ENCODE measurements at regions not wholly inside any gene's neighbourhood (a gene's known extent, or its start where the extent isn't known, plus 50 kb on each side); places are given as distances from the start of the nearest gene placed in this dataset.

GRCh38 chr16:62926121-62926801 lies 890.0 kb upstream of the CDH8 start:
- H3K4me3 ChIP-seq (ENCODE audit: low read depth, low read length), result no peak overlapping the region
- no peak for TF ChIP-seq POLR2A (IDR thresholded peaks at IDR 0.05; ENCODE audit: extremely low read depth, insufficient read length)
- no peak for DNase-seq (ENCODE audit: low read depth)

DNA sequence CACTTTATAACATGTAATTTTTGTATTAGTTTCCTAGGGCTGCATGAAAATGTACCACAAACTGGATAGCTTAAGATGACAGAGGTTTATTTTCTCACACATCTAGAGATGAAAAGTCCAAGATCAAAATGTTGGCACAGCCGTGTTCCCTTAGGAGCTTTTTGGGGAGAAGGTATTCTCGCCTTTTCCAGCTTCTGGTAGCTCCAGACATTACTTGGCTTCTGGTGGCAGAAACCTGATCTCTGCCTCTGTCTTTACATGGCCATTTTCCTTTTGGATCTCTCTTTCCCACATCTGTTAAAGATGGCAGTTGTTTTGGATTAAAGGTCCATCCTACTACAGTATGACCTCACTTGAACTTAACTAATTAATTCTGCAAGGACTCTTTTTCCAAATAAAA lies 885.7 kb upstream of the CDH8 start:
- TF ChIP-seq POLR2A (IDR thresholded peaks at IDR 0.05; ENCODE audit: extremely low read depth, insufficient read length), result no peak
- TF ChIP-seq MAX (IDR thresholded peaks at IDR 0.05; ENCODE audit: low read depth, low read length), result no peak
- TF ChIP-seq, protein P1, sequence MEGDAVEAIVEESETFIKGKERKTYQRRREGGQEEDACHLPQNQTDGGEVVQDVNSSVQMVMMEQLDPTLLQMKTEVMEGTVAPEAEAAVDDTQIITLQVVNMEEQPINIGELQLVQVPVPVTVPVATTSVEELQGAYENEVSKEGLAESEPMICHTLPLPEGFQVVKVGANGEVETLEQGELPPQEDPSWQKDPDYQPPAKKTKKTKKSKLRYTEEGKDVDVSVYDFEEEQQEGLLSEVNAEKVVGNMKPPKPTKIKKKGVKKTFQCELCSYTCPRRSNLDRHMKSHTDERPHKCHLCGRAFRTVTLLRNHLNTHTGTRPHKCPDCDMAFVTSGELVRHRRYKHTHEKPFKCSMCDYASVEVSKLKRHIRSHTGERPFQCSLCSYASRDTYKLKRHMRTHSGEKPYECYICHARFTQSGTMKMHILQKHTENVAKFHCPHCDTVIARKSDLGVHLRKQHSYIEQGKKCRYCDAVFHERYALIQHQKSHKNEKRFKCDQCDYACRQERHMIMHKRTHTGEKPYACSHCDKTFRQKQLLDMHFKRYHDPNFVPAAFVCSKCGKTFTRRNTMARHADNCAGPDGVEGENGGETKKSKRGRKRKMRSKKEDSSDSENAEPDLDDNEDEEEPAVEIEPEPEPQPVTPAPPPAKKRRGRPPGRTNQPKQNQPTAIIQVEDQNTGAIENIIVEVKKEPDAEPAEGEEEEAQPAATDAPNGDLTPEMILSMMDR (IDR thresholded peaks at IDR 0.05; ENCODE audit: low read depth, low read length), result no peak
- no peak for TF ChIP-seq MYC (IDR thresholded peaks at IDR 0.05; ENCODE audit: low read depth, low read length)
- no peak for DNase-seq (ENCODE audit: low read depth)
- H3K4me3 ChIP-seq (ENCODE audit: low read depth, low read length), result no peak overlapping the region

DNA sequence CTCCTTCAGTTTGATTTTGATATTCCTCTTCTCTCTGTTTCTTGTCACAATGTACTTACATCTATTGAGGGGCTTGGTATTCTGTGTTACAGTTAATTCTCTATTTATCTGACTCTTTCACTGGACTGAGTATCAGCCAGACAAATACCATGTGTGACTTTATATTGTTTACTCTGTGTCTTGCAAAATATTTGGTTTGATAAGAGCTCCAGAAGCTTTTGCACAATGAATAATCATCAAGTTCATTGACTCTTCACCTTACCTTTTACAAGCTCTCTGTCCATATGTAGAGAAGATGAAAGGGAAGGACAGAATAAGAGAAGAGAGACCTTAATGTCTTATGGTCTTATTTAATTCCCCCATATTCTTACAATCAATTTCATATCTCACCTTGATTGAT lies 877.7 kb upstream of the CDH8 start:
- DNase-seq (ENCODE audit: low read depth), result no peak
- no peak for TF ChIP-seq MAX (IDR thresholded peaks at IDR 0.05; ENCODE audit: low read depth, low read length)
- H3K4me3 ChIP-seq (ENCODE audit: low read depth, low read length), result no peak overlapping the region

- no peak overlapping the region for H3K4me3 ChIP-seq (ENCODE audit: low read depth, low read length)
These were observed 877.1 kb upstream of the CDH8 start for GRCh38 chr16:62913333-62913732.

DNA sequence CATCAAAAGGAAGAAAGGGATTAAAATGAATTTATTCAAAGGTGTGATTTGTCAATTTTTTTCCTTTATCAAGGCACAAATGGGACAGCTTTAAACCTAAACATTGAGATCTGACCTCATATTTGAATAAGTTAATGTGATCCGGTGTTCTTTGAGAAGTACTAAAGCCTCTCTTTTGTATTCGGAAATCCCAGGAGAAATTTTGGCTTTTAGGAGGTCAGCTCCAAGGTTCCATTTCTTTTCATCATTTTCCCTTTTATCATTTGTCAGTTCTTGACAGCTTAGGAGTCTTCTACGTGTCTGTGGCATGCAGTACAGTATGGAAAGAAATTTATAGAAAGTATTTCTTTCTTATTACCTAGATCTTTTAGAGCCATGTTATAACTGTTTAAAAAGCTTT lies 873.4 kb upstream of the CDH8 start:
- no peak for DNase-seq (ENCODE audit: low read depth)
- H3K4me3 ChIP-seq (ENCODE audit: low read depth, low read length), result no peak overlapping the region
- TF ChIP-seq MAX (IDR thresholded peaks at IDR 0.05; ENCODE audit: low read depth, low read length) (no peak), POLR2A (IDR thresholded peaks at IDR 0.05; ENCODE audit: extremely low read depth, insufficient read length) (no peak), MYC (IDR thresholded peaks at IDR 0.05; ENCODE audit: low read depth, low read length) (no peak)
- TF ChIP-seq, protein P1 (IDR thresholded peaks at IDR 0.05; ENCODE audit: low read depth, low read length), result no peak

More at GRCh38 chr16:62913333-62913732, 877.1 kb upstream of the CDH8 start:
- TF ChIP-seq, protein P1 (IDR thresholded peaks at IDR 0.05; ENCODE audit: low read depth, low read length), result no peak
- TF ChIP-seq MYC (IDR thresholded peaks at IDR 0.05; ENCODE audit: low read depth, low read length) (no peak), POLR2A (IDR thresholded peaks at IDR 0.05; ENCODE audit: extremely low read depth, insufficient read length) (no peak), MAX (IDR thresholded peaks at IDR 0.05; ENCODE audit: low read depth, low read length) (no peak)
- no peak for DNase-seq (ENCODE audit: low read depth)

- TF ChIP-seq MYC (IDR thresholded peaks at IDR 0.05; ENCODE audit: low read depth, low read length) (no peak), POLR2A (IDR thresholded peaks at IDR 0.05; ENCODE audit: extremely low read depth, insufficient read length) (no peak)
- DNase-seq (ENCODE audit: low read depth), result no peak
- H3K4me3 ChIP-seq (ENCODE audit: low read depth, low read length), result no peak overlapping the region
These were observed 871.3 kb upstream of the CDH8 start for GRCh38 chr16:62907562-62907961.

DNA sequence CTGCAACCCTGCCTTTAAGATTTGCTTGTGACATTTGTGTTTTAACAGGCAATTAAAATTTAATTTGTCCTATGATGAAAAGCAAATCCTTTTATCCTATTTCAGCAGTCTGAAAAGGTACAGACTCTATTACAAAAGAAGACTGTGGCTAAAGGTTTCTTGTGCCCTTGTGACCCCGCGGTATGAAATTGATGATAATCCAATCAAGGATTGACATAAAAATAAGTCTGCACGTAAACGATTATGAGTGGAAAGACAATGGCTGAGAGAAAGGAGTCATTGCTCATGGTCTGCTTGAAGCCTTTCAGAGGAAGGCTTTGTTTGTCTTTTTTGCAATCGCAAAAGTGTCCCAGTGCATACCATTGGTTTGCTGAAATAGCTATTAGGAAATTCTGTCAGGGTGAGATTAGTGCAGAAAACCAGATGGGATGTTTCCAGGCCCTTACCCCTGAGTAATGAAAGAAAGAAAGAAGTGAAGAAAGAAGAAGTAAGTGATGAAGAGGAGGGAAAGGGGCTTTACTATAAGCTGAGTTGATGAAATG lies 867.8 kb upstream of the CDH8 start:
- TF ChIP-seq MYC (IDR thresholded peaks at IDR 0.05; ENCODE audit: low read depth, low read length), result no peak
- TF ChIP-seq POLR2A (IDR thresholded peaks at IDR 0.05; ENCODE audit: extremely low read depth, insufficient read length), result no peak
- TF ChIP-seq, protein P1 (IDR thresholded peaks at IDR 0.05; ENCODE audit: low read depth, low read length), result no peak
- no peak for TF ChIP-seq MAX (IDR thresholded peaks at IDR 0.05; ENCODE audit: low read depth, low read length)
- H3K4me3 ChIP-seq (ENCODE audit: low read depth, low read length), result no peak overlapping the region
- DNase-seq (ENCODE audit: low read depth), result no peak
